OCI-LY3 (cell line): ENCODE measurements at regions not wholly inside any gene's neighbourhood (a gene's known extent, or its start where the extent isn't known, plus 50 kb on each side); places are given as distances from the start of the nearest gene placed in this dataset.

Experiments
- EZH2phosphoT487 ChIP-seq: fragments of 200-600 bp; shearing (Covaris generic); IDR thresholded peaks from 2 replicates; pipeline ENCODE4 v1.6.1; 2018; ENCODE audit warnings: antibody characterized with exemption, mixed run types, low read depth
- TF ChIP-seq, protein P1 (sequence below): fragments of 200-600, 300-600 bp; sonication (generic); IDR thresholded peaks from 2 replicates; pipeline ENCODE4 v1.5.1; 2014; ENCODE audit warnings: antibody characterized with exemption, low read length, low read depth

DNA sequence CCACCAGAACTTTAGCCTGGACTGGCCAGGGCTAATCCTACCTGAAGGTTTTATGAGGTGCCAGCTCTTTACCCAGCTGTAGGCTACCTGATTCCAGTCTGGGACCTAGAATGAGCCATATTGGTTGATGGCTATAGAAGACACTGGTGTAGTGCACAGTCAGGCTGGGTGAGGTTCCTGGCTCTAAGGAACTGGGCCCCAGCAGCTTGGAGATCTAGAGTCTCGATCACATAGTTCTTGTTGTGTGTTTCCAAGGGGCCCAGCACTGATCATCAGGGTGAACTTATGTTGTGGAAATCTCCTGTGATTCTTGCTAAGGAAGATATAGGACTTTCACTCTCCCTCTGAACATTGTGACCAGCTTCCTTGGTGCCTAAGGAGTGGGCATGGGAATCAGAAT, 236.3 kb downstream of the ZNF536 start:
- TF ChIP-seq, protein P1, sequence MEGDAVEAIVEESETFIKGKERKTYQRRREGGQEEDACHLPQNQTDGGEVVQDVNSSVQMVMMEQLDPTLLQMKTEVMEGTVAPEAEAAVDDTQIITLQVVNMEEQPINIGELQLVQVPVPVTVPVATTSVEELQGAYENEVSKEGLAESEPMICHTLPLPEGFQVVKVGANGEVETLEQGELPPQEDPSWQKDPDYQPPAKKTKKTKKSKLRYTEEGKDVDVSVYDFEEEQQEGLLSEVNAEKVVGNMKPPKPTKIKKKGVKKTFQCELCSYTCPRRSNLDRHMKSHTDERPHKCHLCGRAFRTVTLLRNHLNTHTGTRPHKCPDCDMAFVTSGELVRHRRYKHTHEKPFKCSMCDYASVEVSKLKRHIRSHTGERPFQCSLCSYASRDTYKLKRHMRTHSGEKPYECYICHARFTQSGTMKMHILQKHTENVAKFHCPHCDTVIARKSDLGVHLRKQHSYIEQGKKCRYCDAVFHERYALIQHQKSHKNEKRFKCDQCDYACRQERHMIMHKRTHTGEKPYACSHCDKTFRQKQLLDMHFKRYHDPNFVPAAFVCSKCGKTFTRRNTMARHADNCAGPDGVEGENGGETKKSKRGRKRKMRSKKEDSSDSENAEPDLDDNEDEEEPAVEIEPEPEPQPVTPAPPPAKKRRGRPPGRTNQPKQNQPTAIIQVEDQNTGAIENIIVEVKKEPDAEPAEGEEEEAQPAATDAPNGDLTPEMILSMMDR, result no peak
- TF ChIP-seq EZH2phosphoT487, result no peak
